OCI-LY3 (cell line): ENCODE measurements at regions not wholly inside any gene's neighbourhood (a gene's known extent, or its start where the extent isn't known, plus 50 kb on each side); places are given as distances from the start of the nearest gene placed in this dataset.

Experiments used
- H2AFZ ChIP-seq: fragments of 200-600, 300-600 bp; shearing (Covaris generic); 2 replicates; pipeline ENCODE4 v1.6.0; 2014; ENCODE audit warnings: antibody characterized with exemption, low read depth, low read length
- H3K27ac ChIP-seq: fragments of 200-600, 300-600 bp; sonication (generic); 2 replicates; pipeline ENCODE4 v1.5.1; 2014; ENCODE audit warnings: mild to moderate bottlenecking, low read length, moderate library complexity, mixed read lengths
- H3K27me3 ChIP-seq: fragments of 200-600, 300-600 bp; sonication (generic); 2 replicates; pipeline ENCODE4 v1.6.1; 2014; ENCODE audit warnings: low read depth, low read length, mixed read lengths
- H3K36me3 ChIP-seq: fragments of 200-600, 300-600 bp; sonication (generic); replicated peaks from 2 replicates; pipeline ENCODE3; 2014; ENCODE audit warnings: low read depth, low read length, mixed read lengths
- H3K4me1 ChIP-seq: fragments of 300-600, 200-600 bp; sonication (generic); 2 replicates; pipeline ENCODE4 v1.6.1; 2014; ENCODE audit warnings: low read length, mixed read lengths
- H3K4me2 ChIP-seq: fragments of 200-600, 300-600 bp; sonication (generic); 2 replicates; pipeline ENCODE4 v1.6.1; 2014; ENCODE audit warnings: low read length, mixed read lengths
- H3K4me3 ChIP-seq: fragments of 300-600, 200-600 bp; sonication (generic); 2 replicates; pipeline ENCODE4 v1.5.1; 2014; ENCODE audit warnings: antibody characterized with exemption, mild to moderate bottlenecking, low read length, moderate library complexity
- H3K79me2 ChIP-seq: fragments of 300-600, 200-600 bp; shearing (Covaris generic); 2 replicates; pipeline ENCODE4 v1.6.1; 2014; ENCODE audit warnings: mild to moderate bottlenecking, low read length, mixed read lengths
- H3K9ac ChIP-seq: fragments of 300-600, 200-600 bp; shearing (Covaris generic); 2 replicates; pipeline ENCODE4 v1.6.0; 2014; ENCODE audit warnings: mild to moderate bottlenecking, low read length, moderate library complexity
- H3K9me3 ChIP-seq: fragments of 200-600, 300-600 bp; shearing (Covaris generic); 2 replicates; pipeline ENCODE4 v1.6.1; 2014; ENCODE audit warnings: low read length, mixed read lengths; ENCODE audit not compliant: insufficient read depth
- H4K20me1 ChIP-seq: fragments of 200-600, 300-600 bp; sonication (generic); 2 replicates; pipeline ENCODE4 v1.6.1; 2016; ENCODE audit warnings: low read length, mixed read lengths; ENCODE audit not compliant: insufficient read depth
- CTCF ChIP-seq: fragments of 200-600, 300-600 bp; sonication (generic); IDR thresholded peaks from 2 replicates; pipeline ENCODE4 v1.5.1; 2014; ENCODE audit warnings: antibody characterized with exemption, low read length, low read depth
- EZH2phosphoT487 ChIP-seq: fragments of 200-600 bp; shearing (Covaris generic); IDR thresholded peaks from 2 replicates; pipeline ENCODE4 v1.6.1; 2018; ENCODE audit warnings: antibody characterized with exemption, mixed run types, low read depth

GRCh38 chr2:147231081-147231480 is 613.7 kb upstream of the ACVR2A start:
- TF ChIP-seq CTCF (no peak), EZH2phosphoT487 (no peak)
- H3K9me3 ChIP-seq: no peaks in the 10 kb centered on the region
- peak overlapping the region; percentile 66 for H3K27ac ChIP-seq
- H2AFZ ChIP-seq: no peak overlapping the region
- H3K36me3 ChIP-seq: peaks cover 3% of the 10 kb centered on the region
- no peak overlapping the region for H3K9ac ChIP-seq
- peaks cover 39% of the 10 kb centered on the region for H3K4me1 ChIP-seq
- H4K20me1 ChIP-seq: no peaks in the 10 kb centered on the region
- no peak overlapping the region for H3K4me3 ChIP-seq
- peak overlapping the region; percentile 51 for H3K4me2 ChIP-seq
- no peaks in the 10 kb centered on the region for H3K79me2 ChIP-seq
- H3K27me3 ChIP-seq: no peaks in the 10 kb centered on the region

DNA sequence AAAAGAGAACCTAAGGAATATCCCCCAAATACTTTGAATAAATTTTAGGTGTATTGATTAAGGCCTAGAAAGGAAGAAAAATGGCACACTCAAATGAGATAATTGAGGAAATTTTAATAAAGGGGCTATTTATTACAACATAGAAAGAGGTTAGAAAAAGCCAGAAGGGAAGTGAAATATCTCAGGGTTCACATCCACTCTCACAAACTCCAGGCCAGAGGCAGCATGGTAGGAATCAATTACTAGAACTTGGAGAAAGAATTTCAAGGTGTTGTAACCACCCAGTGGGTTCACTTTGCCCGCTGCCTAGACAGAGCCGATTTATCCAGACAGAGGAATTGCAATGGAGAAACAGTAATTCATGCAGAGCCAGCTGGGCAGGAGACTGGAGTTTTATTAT is 617.5 kb upstream of the ACVR2A start:
- Histone ChIP-seq H4K20me1 (no peaks in the 10 kb centered on the region), H3K27me3 (no peaks in the 10 kb centered on the region), H3K4me2 (peak overlapping the region; percentile 12), H3K27ac (no peak overlapping the region), H3K9me3 (no peaks in the 10 kb centered on the region), H3K4me1 (peaks cover 55% of the 10 kb centered on the region), H3K4me3 (no peak overlapping the region), H3K36me3 (peaks cover 3% of the 10 kb centered on the region), H3K79me2 (no peaks in the 10 kb centered on the region), H3K9ac (no peak overlapping the region), H2AFZ (no peak overlapping the region)
- TF ChIP-seq CTCF: no peak
- no peak for TF ChIP-seq EZH2phosphoT487

DNA sequence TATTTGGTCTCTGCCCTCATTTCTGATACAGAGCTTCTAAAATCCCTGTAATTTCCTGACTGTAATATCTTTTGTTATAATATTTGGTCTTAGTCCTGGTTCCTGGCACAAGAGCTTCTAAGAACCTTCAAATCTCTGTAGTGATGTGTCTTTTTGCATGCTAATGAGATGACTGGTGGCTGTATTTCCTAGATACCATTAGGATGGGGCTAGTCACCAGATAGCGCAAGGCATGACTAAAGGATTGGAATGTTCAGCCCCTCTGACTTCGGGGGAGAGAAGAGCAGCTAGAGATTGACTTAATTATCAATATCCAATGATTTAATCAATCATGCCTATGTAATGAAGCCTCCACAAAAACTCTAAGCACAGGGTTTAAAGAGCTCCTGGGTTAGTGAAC is 620.8 kb upstream of the ACVR2A start:
- Histone ChIP-seq H3K4me1 (peaks cover 44% of the 10 kb centered on the region), H4K20me1 (no peaks in the 10 kb centered on the region), H3K79me2 (no peaks in the 10 kb centered on the region), H3K9me3 (peaks cover 2% of the 10 kb centered on the region; the same call in 1 of the 2 replicates), H3K27me3 (no peaks in the 10 kb centered on the region), H2AFZ (no peak overlapping the region), H3K9ac (no peak overlapping the region), H3K4me3 (no peak overlapping the region), H3K36me3 (peaks cover 3% of the 10 kb centered on the region), H3K4me2 (0 out of 2 replicates have a peak overlapping the region, but pooled peaks have one; percentile 64), H3K27ac (peak overlapping the region; percentile 83)
- TF ChIP-seq EZH2phosphoT487 (no peak), CTCF (no peak)

DNA sequence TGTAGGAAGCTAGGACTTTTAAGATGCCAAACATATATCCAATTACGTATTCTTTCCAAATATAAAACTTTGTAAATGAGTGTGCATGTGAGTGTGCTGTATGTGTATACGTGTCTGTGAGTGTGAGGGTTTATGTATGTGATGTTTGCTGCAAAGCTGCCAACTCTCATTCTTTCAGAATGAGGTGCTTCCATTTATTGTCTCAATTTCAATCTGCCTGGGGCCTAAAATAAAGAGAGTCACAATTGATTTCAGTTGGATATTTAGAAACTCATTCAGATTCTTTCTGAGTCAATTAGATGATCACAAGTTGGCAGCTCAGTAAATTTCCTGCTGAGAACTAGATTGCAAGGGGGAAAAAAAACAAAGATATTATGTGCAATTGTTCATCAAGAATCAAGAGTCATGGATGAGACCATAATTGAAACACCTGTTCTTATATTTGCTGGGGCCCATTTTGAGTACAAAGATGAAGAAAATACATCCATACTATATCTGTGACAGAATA is 621.2 kb upstream of the ACVR2A start:
- Histone ChIP-seq H3K9ac (no peak overlapping the region), H3K36me3 (peaks cover 1% of the 10 kb centered on the region), H2AFZ (no peak overlapping the region), H3K27ac (peak overlapping the region; percentile 83), H3K79me2 (no peaks in the 10 kb centered on the region), H3K9me3 (peaks cover 4% of the 10 kb centered on the region; the same call in 1 of the 2 replicates), H3K4me2 (peak overlapping the region; percentile 64), H3K4me1 (peaks cover 44% of the 10 kb centered on the region), H3K4me3 (no peak overlapping the region), H4K20me1 (no peaks in the 10 kb centered on the region), H3K27me3 (no peaks in the 10 kb centered on the region)
- TF ChIP-seq EZH2phosphoT487 (no peak), CTCF (no peak)
